Skin of body (tissue), 1 donor: ENCODE measurements at regions not wholly inside any gene's neighbourhood (a gene's known extent, or its start where the extent isn't known, plus 50 kb on each side); places are given as distances from the start of the nearest gene placed in this dataset.
A peak's percentile ranks its signal among the peaks of the same experiment; 100 is the strongest.
"Not testable (repeated sequence)": the region's sequence is repeated elsewhere in the genome, so short reads cannot be mapped to it uniquely, and the experiment has no call there.

Source experiments
- DNase-seq: peaks from one replicate; lab custom pipeline; 2025; lab: John Stamatoyannopoulos, UW

- no peak for DNase-seq
These were observed 70.4 kb downstream of the TDRD15 start for GRCh38 chr2:21194147-21194546.

DNA sequence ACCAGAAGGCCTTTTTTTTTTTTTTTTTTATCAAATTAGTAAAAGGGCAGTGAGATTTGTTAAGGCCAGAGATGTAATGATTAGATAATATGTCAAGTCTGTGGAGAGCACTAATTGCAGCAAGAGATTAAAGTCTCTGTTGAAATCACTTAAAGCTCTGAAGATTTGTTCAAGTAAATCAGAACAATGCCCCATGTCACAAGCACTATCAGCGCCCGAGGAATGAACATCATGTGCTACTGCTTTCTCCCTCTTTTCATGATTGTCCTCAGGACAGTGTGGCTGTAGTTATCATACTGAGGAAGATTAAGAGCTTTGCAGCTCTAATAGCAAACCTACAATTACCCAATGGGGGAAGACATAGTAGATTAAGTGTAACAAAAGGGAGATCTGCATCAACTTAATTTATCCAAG is 71.1 kb downstream of the TDRD15 start:
- no peak for DNase-seq

- DNase-seq, result no peak
These were observed 71.6 kb downstream of the TDRD15 start for GRCh38 chr2:21195326-21195725.

- DNase-seq, result no peak
These were observed 74.9 kb downstream of the TDRD15 start for GRCh38 chr2:21198637-21199036.

- no peak for DNase-seq
These were observed 80.2 kb downstream of the TDRD15 start for GRCh38 chr2:21203976-21204375.

- DNase-seq, result not testable (repeated sequence)
These were observed 90.3 kb downstream of the TDRD15 start for GRCh38 chr2:21214085-21214484.

DNA sequence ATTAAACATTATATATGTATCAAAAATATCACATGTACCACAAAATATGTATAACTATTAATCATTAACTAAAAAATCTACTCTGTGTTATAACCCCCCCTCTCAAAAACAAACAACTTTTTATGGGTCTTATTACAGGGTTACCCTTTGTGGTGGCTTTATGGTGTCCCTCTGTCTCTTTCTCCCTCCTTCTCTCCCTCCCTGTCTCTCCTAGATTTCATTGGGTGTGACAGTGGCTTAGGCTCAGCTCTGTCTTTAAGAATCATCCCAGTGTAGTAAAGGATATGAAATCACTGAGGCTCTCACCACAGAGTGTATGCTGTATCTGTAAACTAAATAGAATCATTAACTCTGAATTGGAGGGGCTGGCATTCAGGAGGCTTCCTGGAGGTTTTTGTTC is 93.7 kb downstream of the TDRD15 start:
- no peak for DNase-seq

GRCh38 chr2:21220930-21221329 is 97.2 kb downstream of the TDRD15 start:
- DNase-seq, result no peak

- DNase-seq, result no peak
These were observed 99.8 kb downstream of the TDRD15 start for GRCh38 chr2:21223618-21224017.

- DNase-seq, result no peak
These were observed 104.5 kb downstream of the TDRD15 start for GRCh38 chr2:21228041-21228895.

- no peak for DNase-seq
These were observed 105.5 kb downstream of the TDRD15 start for GRCh38 chr2:21229302-21229701.

GRCh38 chr2:21230140-21230539 is 106.4 kb downstream of the TDRD15 start:
- no peak for DNase-seq

DNA sequence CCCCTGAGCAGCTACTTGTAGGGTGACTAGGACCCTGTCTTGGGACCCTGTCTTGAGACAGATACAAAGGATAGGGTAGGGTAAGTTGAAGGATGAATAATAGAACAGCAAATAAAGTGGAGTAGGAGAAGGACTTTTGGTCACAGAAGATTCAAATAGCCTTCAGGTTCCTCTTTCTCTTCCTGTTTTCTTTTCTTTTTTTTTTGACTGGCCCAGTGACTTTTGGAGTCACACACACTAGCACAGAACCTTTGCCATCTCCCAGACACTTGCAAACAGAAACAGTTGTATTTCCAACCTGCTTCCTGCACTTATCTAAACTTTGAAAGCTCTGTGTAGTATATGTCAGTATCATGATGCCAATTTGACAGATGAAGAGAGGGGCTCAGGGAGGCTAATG is 108.2 kb downstream of the TDRD15 start:
- no peak for DNase-seq

DNA sequence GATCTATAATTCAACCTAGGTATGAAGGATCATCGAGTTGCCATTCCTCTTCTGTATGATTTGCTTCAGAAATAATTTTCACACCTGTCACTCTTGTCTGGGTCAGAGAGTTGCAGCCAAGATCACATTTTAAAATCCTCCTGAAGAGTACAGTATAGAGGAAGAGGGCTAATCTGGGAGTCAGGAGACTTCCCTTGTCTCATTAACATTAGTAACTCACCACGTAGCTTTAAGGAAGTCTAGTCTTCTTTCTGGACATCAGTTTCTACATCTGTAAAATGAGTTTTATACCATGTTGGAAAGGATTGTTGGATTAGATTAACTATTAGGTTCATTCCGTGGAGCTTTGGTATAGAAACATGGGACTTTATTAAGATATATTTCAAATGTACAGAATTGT is 109.4 kb downstream of the TDRD15 start:
- no peak for DNase-seq

DNA sequence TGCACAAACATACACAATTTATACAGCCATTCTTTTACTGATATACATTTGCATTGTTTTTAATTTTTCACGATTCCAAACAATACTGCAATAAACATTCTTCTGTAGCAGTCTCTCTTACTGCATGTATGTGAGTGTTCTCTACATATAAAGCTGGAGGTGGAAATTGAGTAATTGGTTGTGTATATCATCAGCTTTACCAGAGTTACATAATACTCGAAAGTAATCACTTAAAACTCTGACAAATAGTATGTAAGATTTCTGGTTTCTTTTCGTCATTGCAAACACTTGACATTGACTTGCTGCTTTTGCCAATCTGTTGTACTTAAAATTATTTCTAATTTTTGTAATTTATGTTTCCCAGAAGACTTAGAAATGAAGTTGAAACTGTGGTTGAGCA is 110.2 kb downstream of the TDRD15 start:
- DNase-seq, result no peak

DNA sequence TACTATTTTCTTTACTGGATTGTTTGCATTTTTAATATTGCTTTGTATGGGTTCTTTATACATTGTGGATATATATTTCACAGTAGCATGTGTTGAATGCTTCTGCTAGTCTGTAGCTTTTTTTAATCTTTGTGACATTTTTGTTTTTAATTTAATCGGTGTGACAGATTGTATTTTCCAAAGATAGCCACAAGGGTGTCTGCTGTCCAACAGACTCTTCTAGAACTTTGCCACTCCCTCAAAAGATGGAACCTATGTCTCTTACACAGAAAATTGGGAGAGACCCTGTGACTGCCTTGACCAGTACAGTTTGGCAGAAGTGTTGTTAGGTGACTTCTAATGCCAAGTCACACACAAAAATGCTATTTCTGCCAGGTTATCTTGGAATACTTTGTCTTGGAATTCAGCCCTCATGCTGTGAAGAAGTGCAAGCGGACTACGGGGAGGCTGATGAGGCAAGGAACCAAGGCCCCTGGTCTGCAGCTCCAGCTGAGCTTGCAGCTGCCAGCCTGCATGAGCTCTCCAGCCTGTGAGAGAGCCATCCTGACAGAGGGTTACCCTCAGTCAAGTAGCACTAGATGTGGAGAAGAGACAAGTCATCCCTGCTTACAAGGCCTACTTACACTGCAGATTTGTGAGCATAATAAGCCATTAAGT is 110.8 kb downstream of the TDRD15 start:
- DNase-seq, result no peak

DNA sequence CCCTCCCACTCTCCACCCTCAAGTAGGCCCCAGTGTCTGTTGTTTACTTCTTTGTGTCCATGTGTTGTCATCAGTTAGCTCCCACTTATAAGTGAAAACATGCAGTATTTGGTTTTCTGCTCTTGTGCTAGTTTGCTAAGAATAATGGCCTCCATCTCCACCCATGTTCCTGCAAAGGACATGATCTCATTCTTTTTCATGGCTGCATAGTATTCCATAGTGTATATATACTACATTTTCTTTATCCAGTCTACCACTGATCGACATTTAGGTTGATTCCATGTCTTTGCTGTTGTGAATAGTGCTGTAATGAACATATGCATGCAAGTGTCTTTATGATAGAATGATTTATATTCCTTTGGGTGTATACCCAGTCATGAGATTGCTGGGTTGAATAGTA is 116.0 kb downstream of the TDRD15 start:
- not testable (repeated sequence) for DNase-seq

DNA sequence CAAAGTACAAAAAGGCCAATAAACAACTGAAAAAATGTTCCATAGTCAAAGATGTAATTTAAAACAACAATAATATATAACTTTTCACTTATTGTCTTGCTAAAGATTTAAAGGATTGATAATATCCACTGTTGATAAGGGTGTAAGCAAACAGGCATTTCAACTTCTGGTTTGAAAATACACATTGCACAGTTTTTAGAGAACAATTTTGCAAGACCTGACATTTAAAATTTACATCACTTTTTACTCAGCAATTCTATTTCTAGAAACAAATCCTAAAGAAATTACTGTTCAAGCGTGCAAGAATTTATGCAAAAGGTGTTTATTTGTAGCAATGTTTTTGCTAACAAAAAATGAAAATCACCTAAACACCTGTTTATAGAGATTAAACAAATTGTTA is 120.4 kb downstream of the TDRD15 start:
- DNase-seq, result no peak

GRCh38 chr2:21245565-21245964 is 121.8 kb downstream of the TDRD15 start:
- no peak for DNase-seq

GRCh38 chr2:21249367-21249766 is 125.6 kb downstream of the TDRD15 start:
- DNase-seq, result no peak

DNA sequence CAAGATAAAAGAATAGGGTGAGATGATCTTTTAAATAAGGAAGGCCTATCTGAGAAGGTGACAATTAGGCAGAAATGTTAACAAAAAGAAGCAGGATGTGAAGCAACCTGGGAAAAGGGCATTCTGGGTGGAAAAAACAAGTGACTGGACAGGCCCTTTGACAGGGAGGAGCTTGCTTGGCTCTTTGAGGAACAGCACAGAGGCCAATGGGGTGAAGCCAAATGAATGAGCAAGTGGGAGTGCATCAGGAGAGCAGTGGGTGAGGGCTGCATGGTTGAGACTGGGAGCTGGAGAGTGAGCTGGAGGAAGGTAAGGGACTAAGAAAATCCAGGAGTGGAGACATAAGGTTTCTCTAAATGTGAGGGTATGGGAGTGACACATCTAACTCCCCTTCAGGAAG is 126.9 kb downstream of the TDRD15 start:
- no peak for DNase-seq

DNA sequence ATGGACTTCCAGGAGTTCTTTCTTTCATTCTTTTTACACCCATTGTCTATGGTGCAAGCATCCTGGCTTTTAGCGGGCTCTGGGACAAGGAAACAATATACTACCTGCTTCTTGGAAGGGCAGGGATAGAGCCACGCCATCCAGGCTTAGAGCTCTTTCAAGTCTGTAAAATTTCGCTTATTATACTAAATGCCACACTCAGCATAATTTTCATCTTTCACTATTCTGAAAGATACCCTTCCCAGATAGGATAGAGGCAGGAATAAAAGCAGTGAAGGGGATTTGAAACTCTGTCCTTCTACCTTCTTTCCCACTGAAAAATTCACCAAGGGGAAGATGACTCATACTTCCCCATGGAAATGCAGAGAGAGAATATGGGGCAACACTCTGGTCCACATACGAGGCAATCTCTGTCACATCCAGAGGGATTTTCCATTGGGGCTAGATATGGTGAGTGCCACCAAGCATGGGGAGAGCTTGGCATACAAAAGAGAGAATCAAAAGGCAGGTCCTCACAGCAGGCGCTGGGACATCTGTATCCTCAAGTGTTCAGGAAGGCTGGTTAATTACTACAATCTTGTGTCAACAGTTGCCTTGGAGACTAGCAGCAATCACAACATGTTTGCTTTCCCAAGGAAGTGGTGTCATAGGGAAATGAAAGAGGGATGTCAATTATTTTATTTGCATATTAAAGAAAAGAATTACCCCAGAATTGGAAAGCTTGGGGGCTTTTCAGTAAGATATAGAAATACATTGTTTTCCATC is 127.6 kb downstream of the TDRD15 start:
- DNase-seq, result peak; percentile 15
